HEK293 (cell line): ENCODE measurements at regions not wholly inside any gene's neighbourhood (a gene's known extent, or its start where the extent isn't known, plus 50 kb on each side); places are given as distances from the start of the nearest gene placed in this dataset.

Experiments
- CTCF ChIA-PET: fragments of 350-600 bp; formaldehyde crosslinking; extraction: SDS; loops from one replicate; lab custom pipeline; 2021; ENCODE audit warnings: antibody characterized with exemption; lab: Yijun Ruan, JAX
- POLR2A ChIA-PET: fragments of 300-600 bp; formaldehyde crosslinking; extraction: SDS; loops from one replicate; lab custom pipeline; 2020; ENCODE audit warnings: antibody characterized with exemption, inconsistent platforms; lab: Yijun Ruan, JAX
- H3K27ac ChIP-seq: fragments of 200-500 bp; sonication (Bioruptor generic); 2 replicates; pipeline ENCODE4 v1.5.1; 2014; ENCODE audit warnings: low read depth, low read length, control low read depth, inconsistent platforms; ENCODE audit errors: extremely low read depth
- H3K36me3 ChIP-seq, 2 experiments: fragments of 200-500 bp in 1 of 2; sonication (Bioruptor generic) in 1 of 2; 1 replicate in 1 of 2; 2 replicates in 1 of 2; pipeline ENCODE4 v1.5.1; 2014 to 2017; ENCODE audit warnings: inconsistent platforms in 2 of 2, low read length in 2 of 2; ENCODE audit not compliant: control insufficient read depth in 2 of 2, insufficient read depth in 1 of 2
- H3K4me1 ChIP-seq: fragments of 200-500 bp; sonication (Bioruptor generic); 2 replicates; pipeline ENCODE4 v1.5.1; 2014; ENCODE audit warnings: mild to moderate bottlenecking, low read length, inconsistent platforms; ENCODE audit not compliant: control insufficient read depth, insufficient read depth
- H3K4me3 ChIP-seq: 2 replicates; pipeline ENCODE4 v1.5.1; 2011; ENCODE audit warnings: low read depth, mild to moderate bottlenecking, control low read depth, low read length, moderate library complexity
- H3K9me3 ChIP-seq: fragments of 200-500 bp; sonication (Bioruptor generic); 2 replicates; pipeline ENCODE4 v1.5.1; 2014; ENCODE audit warnings: low read depth, low read length, inconsistent platforms; ENCODE audit not compliant: control insufficient read depth, insufficient read depth
- GLIS2 ChIP-seq: fragments of 450-650 bp; formaldehyde crosslinking; IDR thresholded peaks from 2 replicates; pipeline ENCODE4 v1.5.1; 2016; ENCODE audit warnings: missing biosample characterization, missing genetic modification characterization
- KLF10 ChIP-seq: fragments of 450-650 bp; IDR thresholded peaks from 2 replicates; pipeline ENCODE4 v1.5.1; 2018; ENCODE audit warnings: missing biosample characterization, mild to moderate bottlenecking, missing genetic modification characterization
- KLF9 ChIP-seq: fragments of 450-650 bp; formaldehyde crosslinking; IDR thresholded peaks from 2 replicates; pipeline ENCODE4 v1.5.1; 2016; ENCODE audit warnings: missing biosample characterization, missing genetic modification characterization, low read depth
- MEIS1 ChIP-seq: sonication (generic); formaldehyde crosslinking; IDR thresholded peaks from 2 replicates; pipeline ENCODE4 v1.8.1; 2022; ENCODE audit warnings: missing genetic modification reagents, mild to moderate bottlenecking, borderline replicate concordance
- MZF1 ChIP-seq: fragments of 450-650 bp; formaldehyde crosslinking; IDR thresholded peaks from 2 replicates; pipeline ENCODE4 v1.5.1; 2017; ENCODE audit warnings: missing biosample characterization, missing genetic modification characterization, borderline replicate concordance
- OVOL3 ChIP-seq: fragments of 450-650 bp; formaldehyde crosslinking; IDR thresholded peaks from 2 replicates; pipeline ENCODE4 v1.5.1; 2016; ENCODE audit warnings: missing biosample characterization, missing genetic modification characterization
- ZBTB7A ChIP-seq: fragments of 450-650 bp; formaldehyde crosslinking; IDR thresholded peaks from 2 replicates; pipeline ENCODE4 v1.5.1; 2016; ENCODE audit warnings: low read depth, missing biosample characterization, missing genetic modification characterization
- ZIC2 ChIP-seq: fragments of 450-650 bp; formaldehyde crosslinking; IDR thresholded peaks from 2 replicates; pipeline ENCODE4 v1.5.1; 2016; ENCODE audit warnings: missing biosample characterization, missing genetic modification characterization
- ZNF18 ChIP-seq: fragments of 450-650 bp; formaldehyde crosslinking; IDR thresholded peaks from 2 replicates; pipeline ENCODE4 v1.5.1; 2016; ENCODE audit warnings: missing biosample characterization, missing genetic modification characterization
- ZNF24 ChIP-seq: fragments of 450-650 bp; formaldehyde crosslinking; IDR thresholded peaks from 2 replicates; pipeline ENCODE4 v1.5.1; 2016; ENCODE audit warnings: missing biosample characterization, missing genetic modification characterization
- ZNF266 ChIP-seq: fragments of 450-650 bp; formaldehyde crosslinking; IDR thresholded peaks from 2 replicates; pipeline ENCODE4 v1.5.1; 2016; ENCODE audit warnings: missing biosample characterization, missing genetic modification characterization, low read depth
- ZNF292 ChIP-seq: fragments of 450-650 bp; formaldehyde crosslinking; IDR thresholded peaks from 2 replicates; pipeline ENCODE4 v1.5.1; 2016; ENCODE audit warnings: low read depth, missing biosample characterization, missing genetic modification characterization, borderline replicate concordance
- ZNF311 ChIP-seq: fragments of 450-650 bp; formaldehyde crosslinking; IDR thresholded peaks from 2 replicates; pipeline ENCODE4 v1.5.1; 2017; ENCODE audit warnings: missing biosample characterization, missing genetic modification characterization, borderline replicate concordance
- ZNF350 ChIP-seq: fragments of 450-650 bp; formaldehyde crosslinking; IDR thresholded peaks from 2 replicates; pipeline ENCODE4 v1.5.0; 2017; ENCODE audit warnings: missing biosample characterization, mild to moderate bottlenecking, missing genetic modification characterization
- ZNF473 ChIP-seq: fragments of 450-650 bp; formaldehyde crosslinking; IDR thresholded peaks from 2 replicates; pipeline ENCODE4 v1.5.1; 2017; ENCODE audit warnings: missing biosample characterization, missing genetic modification characterization
- ZNF555 ChIP-seq: fragments of 450-650 bp; formaldehyde crosslinking; conservative IDR thresholded peaks from 2 replicates; pipeline ENCODE4 v1.5.1; 2017; ENCODE audit warnings: missing biosample characterization, mild to moderate bottlenecking, missing genetic modification characterization, inconsistent platforms
- ZNF621 ChIP-seq: fragments of 450-650 bp; formaldehyde crosslinking; IDR thresholded peaks from 2 replicates; pipeline ENCODE4 v1.5.1; 2017; ENCODE audit warnings: missing biosample characterization, missing genetic modification characterization
- ZNF639 ChIP-seq: fragments of 450-650 bp; formaldehyde crosslinking; IDR thresholded peaks from 2 replicates; pipeline ENCODE4 v1.5.1; 2016; ENCODE audit warnings: missing biosample characterization, missing genetic modification characterization
- ZNF768 ChIP-seq: fragments of 450-650 bp; formaldehyde crosslinking; IDR thresholded peaks from 2 replicates; pipeline ENCODE4 v1.5.1; 2018; ENCODE audit warnings: missing biosample characterization, mild to moderate bottlenecking, missing genetic modification characterization
- ZNF776 ChIP-seq: fragments of 450-650 bp; formaldehyde crosslinking; IDR thresholded peaks from 2 replicates; pipeline ENCODE4 v1.5.0; 2017; ENCODE audit warnings: missing biosample characterization, missing genetic modification characterization, borderline replicate concordance
- ZNF843 ChIP-seq: fragments of 450-650 bp; formaldehyde crosslinking; IDR thresholded peaks from 2 replicates; pipeline ENCODE4 v1.5.1; 2016; ENCODE audit warnings: missing biosample characterization, missing genetic modification characterization
- ZSCAN23 ChIP-seq: fragments of 450-650 bp; formaldehyde crosslinking; IDR thresholded peaks from 2 replicates; pipeline ENCODE4 v1.5.1; 2016; ENCODE audit warnings: missing biosample characterization, missing genetic modification characterization
- TF ChIP-seq, protein P1 (sequence below): fragments of 450-650 bp; formaldehyde crosslinking; IDR thresholded peaks from 2 replicates; pipeline ENCODE4 v1.5.1; 2017; ENCODE audit warnings: missing biosample characterization, missing genetic modification characterization

DNA sequence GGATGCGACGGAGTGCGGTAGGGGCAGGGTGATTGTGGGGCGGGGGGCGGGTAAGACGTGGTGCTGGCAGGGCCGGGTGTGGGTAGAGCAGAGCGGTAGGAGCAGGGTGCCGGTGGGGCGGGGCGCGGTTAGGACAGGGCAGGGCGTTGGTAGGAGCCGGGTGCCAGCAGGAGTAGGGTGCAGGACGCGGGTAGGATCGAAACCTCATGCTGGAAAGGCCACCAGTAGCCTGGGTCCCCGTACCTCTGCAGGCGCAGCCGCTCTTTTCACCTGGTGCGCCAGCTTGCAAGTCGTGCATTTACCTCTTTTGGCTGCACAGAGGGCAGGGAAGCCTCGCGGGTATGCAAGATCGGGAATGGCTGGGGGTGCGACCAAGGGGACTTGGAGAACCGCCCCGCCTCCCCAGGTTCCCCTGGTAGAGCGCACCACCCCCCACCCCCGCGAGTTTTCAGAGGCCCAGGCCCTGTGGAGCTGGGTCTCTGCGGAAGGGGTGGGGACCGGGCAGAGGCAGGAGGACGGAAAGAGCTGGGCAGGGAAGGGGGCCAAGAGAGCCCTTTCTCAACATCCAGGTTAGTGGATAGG lies 104.8 kb upstream of the SIMC1 start:
- no peak overlapping the region for H3K4me3 ChIP-seq
- no peaks in the 10 kb centered on the region for H3K4me1 ChIP-seq
- ChIA-PET POLR2A (no interaction called here), CTCF (no interaction called here)
- H3K36me3 ChIP-seq, result no peaks in the 10 kb centered on the region
- H3K27ac ChIP-seq, result no peak overlapping the region
- H3K9me3 ChIP-seq, result no peaks in the 10 kb centered on the region
- TF ChIP-seq ZBTB7A (tag by site-specific recombination) (no peak), ZNF266 (tag by site-specific recombination) (no peak), MEIS1 (CRISPR knock-in tag) (no peak), ZNF639 (tag by site-specific recombination) (no peak), ZNF292 (tag by site-specific recombination) (no peak), ZNF555 (no peak), MZF1 (tag by site-specific recombination) (no peak), ZNF776 (tag by site-specific recombination) (no peak), ZNF24 (no peak), ZNF311 (tag by site-specific recombination) (no peak), KLF10 (tag by site-specific recombination) (no peak), ZNF621 (tag by site-specific recombination) (no peak), ZNF768 (tag by site-specific recombination) (no peak), ZNF473 (tag by site-specific recombination) (no peak), KLF9 (tag by site-specific recombination) (no peak), ZNF843 (tag by site-specific recombination) (no peak), ZNF18 (no peak), ZNF350 (tag by site-specific recombination) (no peak), GLIS2 (tag by site-specific recombination) (no peak)
- TF ChIP-seq, protein P1, sequence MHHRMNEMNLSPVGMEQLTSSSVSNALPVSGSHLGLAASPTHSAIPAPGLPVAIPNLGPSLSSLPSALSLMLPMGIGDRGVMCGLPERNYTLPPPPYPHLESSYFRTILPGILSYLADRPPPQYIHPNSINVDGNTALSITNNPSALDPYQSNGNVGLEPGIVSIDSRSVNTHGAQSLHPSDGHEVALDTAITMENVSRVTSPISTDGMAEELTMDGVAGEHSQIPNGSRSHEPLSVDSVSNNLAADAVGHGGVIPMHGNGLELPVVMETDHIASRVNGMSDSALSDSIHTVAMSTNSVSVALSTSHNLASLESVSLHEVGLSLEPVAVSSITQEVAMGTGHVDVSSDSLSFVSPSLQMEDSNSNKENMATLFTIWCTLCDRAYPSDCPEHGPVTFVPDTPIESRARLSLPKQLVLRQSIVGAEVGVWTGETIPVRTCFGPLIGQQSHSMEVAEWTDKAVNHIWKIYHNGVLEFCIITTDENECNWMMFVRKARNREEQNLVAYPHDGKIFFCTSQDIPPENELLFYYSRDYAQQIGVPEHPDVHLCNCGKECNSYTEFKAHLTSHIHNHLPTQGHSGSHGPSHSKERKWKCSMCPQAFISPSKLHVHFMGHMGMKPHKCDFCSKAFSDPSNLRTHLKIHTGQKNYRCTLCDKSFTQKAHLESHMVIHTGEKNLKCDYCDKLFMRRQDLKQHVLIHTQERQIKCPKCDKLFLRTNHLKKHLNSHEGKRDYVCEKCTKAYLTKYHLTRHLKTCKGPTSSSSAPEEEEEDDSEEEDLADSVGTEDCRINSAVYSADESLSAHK, result no peak

GRCh38 chr5:176133877-176134276 lies 104.3 kb upstream of the SIMC1 start:
- Histone ChIP-seq H3K27ac (no peak overlapping the region), H3K4me3 (no peak overlapping the region), H3K9me3 (no peaks in the 10 kb centered on the region), H3K4me1 (no peaks in the 10 kb centered on the region), H3K36me3 (no peaks in the 10 kb centered on the region)
- ChIA-PET CTCF (no interaction called here), POLR2A (no interaction called here)
- TF ChIP-seq ZBTB7A (tag by site-specific recombination) (no peak), ZIC2 (tag by site-specific recombination) (no peak), KLF9 (tag by site-specific recombination) (no peak), OVOL3 (tag by site-specific recombination) (no peak), ZSCAN23 (tag by site-specific recombination) (no peak)
